Mucosa of rectum (tissue), 2 donors: ENCODE measurements at regions not wholly inside any gene's neighbourhood (a gene's known extent, or its start where the extent isn't known, plus 50 kb on each side); places are given as distances from the start of the nearest gene placed in this dataset.
A peak's percentile ranks its signal among the peaks of the same experiment; 100 is the strongest.
"Not testable (repeated sequence)": the region's sequence is repeated elsewhere in the genome, so short reads cannot be mapped to it uniquely, and the experiment has no call there.

Experiments used
- H3K27ac ChIP-seq, 2 donors: one replicate each; pipeline ENCODE4 v1.7.0; 2013; ENCODE audit warnings: inconsistent platforms in 2 of 2, low read depth in 2 of 2, low read length in 2 of 2
- H3K27me3 ChIP-seq, 2 donors: one replicate each; pipeline ENCODE4 v1.7.0; 2013; ENCODE audit warnings: low read length in 2 of 2; ENCODE audit not compliant: control insufficient read depth in 2 of 2, insufficient read depth in 2 of 2
- H3K36me3 ChIP-seq, 2 donors: one replicate each; pipeline ENCODE4 v1.7.0; 2013; ENCODE audit warnings: low read length in 2 of 2; ENCODE audit not compliant: control insufficient read depth in 2 of 2, insufficient read depth in 2 of 2
- H3K4me1 ChIP-seq, 2 donors: one replicate each; pipeline ENCODE4 v1.7.0; 2013; ENCODE audit warnings: low read length in 2 of 2, mild to moderate bottlenecking in 1 of 2; ENCODE audit not compliant: control insufficient read depth in 2 of 2, insufficient read depth in 2 of 2
- H3K4me3 ChIP-seq, 2 donors: one replicate each; pipeline ENCODE4 v1.7.0; 2013; ENCODE audit warnings: low read length in 2 of 2
- H3K9ac ChIP-seq, 2 donors: one replicate each; pipeline ENCODE4 v1.7.0; 2013; ENCODE audit warnings: low read length in 2 of 2, low read depth in 1 of 2, mild to moderate bottlenecking in 1 of 2
- H3K9me3 ChIP-seq, 2 donors: one replicate each; pipeline ENCODE4 v1.7.0; 2013; ENCODE audit warnings: low read length in 2 of 2; ENCODE audit not compliant: control insufficient read depth in 2 of 2
- donor health status: healthy.
- donor health status: Normal muscosa, but diverticular disease.

DNA sequence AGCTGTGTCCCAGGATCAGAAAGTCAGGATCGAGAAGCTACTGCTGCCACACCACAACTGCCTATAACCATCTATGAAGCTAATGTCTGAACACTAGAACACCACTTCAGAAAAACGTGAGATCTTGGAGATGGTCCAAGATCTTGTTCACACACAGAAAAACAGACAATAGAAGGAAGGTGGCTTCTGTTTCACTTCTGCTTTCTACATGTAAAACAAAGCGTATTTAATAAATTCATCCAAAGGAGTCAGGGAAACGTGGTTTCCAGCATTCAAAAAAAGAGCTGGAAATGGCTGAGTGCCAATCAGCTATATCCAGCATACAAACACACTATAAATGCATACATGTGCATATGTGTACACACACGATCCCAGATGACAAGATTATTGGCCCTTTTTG lies 70.2 kb upstream of the CCDC71L start:
- H3K4me3 ChIP-seq: no peak overlapping the region
- H3K27ac ChIP-seq: no peak overlapping the region
- no peaks in the 10 kb centered on the region for H3K9me3 ChIP-seq
- H3K36me3 ChIP-seq: no peaks in the 10 kb centered on the region
- no peaks in the 10 kb centered on the region for H3K27me3 ChIP-seq
- H3K4me1 ChIP-seq: no peaks in the 10 kb centered on the region
- H3K9ac ChIP-seq: no peak overlapping the region

DNA sequence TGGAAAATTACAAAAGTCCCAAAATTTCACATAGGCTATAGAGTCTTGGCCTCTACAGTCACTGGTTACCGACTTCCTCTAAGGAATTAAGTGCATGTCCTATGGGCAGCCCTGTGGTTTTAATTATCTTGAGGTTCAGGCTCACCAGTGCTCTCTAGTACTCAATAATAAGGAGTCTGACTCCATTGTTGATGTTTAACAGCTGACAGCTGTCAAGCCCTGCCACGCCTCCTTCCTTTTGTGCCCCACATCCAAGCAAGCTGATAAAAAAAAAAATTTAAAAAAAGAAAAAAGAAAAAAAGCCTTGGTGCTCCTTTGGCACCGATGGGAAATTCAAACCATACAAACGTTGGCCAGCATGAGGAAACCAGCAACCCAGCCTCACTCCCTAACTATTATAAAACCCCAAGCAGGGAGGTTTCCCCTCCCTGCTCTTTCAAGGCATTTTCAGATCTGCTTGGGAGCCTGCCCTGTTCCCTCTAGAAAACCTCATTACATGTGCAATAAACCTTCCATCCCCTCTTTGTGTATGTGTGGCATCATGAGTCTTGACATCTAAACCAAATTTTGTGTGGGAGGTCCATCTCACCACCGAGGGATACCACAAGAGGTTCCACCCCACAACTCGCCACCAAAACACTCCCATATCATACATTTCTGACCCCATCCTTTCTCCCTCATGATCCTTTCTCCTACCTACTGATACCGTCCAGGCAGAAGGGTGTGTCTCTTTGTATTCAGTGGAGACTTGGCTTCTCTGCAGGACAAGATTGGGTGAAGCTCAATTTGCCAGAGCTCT lies 70.9 kb upstream of the CCDC71L start:
- no peak overlapping the region for H3K27ac ChIP-seq
- no peaks in the 10 kb centered on the region for H3K9me3 ChIP-seq
- no peaks in the 10 kb centered on the region for H3K4me1 ChIP-seq
- H3K27me3 ChIP-seq: no peaks in the 10 kb centered on the region
- H3K36me3 ChIP-seq: no peaks in the 10 kb centered on the region
- H3K9ac ChIP-seq: no peak overlapping the region
- H3K4me3 ChIP-seq: no peak overlapping the region

DNA sequence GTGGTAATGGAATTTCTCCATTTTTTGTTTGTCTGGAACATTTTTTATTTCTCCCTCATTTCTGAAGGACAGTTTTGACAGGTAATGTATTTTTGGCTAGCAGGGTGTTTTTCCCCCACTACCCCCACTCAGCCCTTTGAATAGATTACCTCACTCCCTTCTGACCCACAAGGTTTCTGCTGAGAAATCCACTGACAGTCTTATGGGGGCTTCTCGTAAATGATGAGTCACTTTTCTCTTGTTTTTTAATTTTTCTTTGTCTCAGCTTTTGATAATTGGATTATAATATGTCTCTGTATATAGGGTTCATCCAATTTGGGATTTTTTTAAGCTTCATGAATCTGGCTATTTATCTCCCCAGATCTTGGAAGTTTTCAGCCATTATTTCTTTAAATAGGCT lies 74.7 kb upstream of the CCDC71L start:
- Histone ChIP-seq H3K27ac (no peak overlapping the region), H3K27me3 (no peaks in the 10 kb centered on the region), H3K9ac (no peak overlapping the region), H3K4me3 (no peak overlapping the region), H3K4me1 (no peaks in the 10 kb centered on the region), H3K9me3 (no peaks in the 10 kb centered on the region), H3K36me3 (no peaks in the 10 kb centered on the region)

DNA sequence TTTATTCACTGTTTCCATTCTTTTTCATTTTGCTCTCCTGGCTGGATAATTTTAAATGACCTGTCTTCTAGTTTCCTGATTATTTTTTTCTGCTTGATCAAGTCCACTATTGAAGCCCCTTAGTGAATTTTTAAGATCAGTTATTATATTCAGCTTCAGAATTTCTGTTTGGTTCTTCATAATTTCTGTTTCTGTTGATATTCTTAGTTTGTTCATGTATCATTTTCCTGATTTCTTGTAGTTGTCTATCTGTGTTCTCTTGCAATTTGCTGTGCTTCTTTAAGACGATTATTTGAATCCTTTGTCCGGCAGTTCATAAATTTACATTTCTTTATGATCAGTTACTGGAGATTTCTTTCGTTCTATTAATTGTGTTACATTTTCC lies 75.2 kb upstream of the CCDC71L start:
- no peak overlapping the region for H3K27ac ChIP-seq
- H3K27me3 ChIP-seq: no peaks in the 10 kb centered on the region
- H3K4me1 ChIP-seq: no peaks in the 10 kb centered on the region
- no peak overlapping the region for H3K4me3 ChIP-seq
- no peaks in the 10 kb centered on the region for H3K9me3 ChIP-seq
- no peaks in the 10 kb centered on the region for H3K36me3 ChIP-seq
- H3K9ac ChIP-seq: no peak overlapping the region

DNA sequence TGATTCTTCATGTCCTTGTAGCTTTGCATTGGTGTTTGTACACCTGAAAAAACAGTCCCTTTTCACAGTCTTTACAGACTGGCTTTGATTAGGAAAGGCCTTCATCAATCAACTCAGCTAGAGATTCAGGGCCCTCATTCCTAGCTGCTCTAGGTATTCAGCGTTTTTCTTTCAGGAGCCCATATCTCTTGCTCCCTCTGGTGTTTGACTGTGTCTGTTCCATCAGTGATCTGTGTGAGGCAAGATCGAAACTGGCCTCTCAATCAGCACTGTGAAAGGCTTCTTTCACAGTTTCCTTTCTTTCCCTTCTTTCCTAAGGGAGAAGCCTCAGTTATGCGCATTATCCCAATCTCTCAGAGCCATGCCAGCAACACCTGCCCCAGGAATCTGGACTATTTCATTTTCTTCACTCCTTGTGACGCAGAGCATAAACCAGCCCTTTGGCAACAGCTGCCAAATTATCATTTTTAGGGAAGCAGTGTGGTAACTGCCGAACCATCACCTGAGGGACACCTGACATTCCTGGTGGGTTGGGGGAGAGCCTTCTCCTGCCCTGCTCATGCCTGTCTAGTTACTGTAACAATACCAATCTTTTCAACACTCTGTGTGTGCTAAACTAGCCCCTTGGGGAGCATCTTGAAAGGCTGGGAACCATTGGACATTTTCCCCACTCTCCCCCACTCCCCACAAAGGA lies 75.7 kb upstream of the CCDC71L start:
- Histone ChIP-seq H3K36me3 (no peaks in the 10 kb centered on the region), H3K27ac (no peak overlapping the region), H3K4me3 (no peak overlapping the region)

DNA sequence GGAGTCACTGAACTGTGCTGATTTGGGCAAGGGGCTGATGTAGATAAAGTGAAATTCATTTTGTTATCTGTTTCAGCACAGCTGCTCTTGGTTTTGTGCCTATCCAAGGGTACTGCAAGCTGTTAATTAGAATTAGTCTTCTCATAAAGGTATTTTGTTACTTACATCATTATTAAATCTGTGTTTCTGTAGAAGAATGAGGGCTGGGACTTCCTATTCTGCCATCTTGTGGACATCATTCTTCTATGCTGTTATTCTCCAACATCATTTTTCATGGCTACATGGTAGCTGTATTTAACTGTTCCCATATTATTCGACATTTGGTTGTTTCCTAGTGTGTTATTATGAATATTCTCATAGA lies 76.2 kb upstream of the CCDC71L start:
- no peak overlapping the region for H3K9ac ChIP-seq
- H3K4me3 ChIP-seq: no peak overlapping the region
- no peaks in the 10 kb centered on the region for H3K4me1 ChIP-seq
- no peaks in the 10 kb centered on the region for H3K36me3 ChIP-seq
- H3K9me3 ChIP-seq: no peaks in the 10 kb centered on the region
- H3K27me3 ChIP-seq: no peaks in the 10 kb centered on the region
- H3K27ac ChIP-seq: no peak overlapping the region

More for the DNA sequence above, 75.7 kb upstream of the CCDC71L start:
- Histone ChIP-seq H3K27me3 (no peaks in the 10 kb centered on the region), H3K9ac (no peak overlapping the region), H3K9me3 (no peaks in the 10 kb centered on the region), H3K4me1 (no peaks in the 10 kb centered on the region)

DNA sequence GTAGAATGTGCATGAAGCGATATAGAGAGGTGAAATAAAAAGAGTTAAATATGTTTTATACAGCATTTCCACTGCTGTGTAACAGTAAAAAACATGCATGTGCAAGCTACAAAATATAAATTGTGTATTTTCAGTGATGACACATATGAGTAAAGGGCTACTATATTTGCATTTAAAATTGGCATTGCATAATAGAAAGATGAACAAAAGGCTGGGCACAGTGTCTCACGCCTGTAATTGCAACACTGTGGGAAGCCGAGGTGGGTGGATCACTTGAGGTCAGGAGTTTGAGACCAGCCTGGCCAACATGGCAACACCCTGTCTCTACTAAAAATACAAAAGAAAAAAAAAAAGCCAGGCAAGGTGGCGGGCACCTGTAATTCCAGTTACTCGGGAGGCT lies 79.8 kb upstream of the CCDC71L start:
- Histone ChIP-seq H3K4me3 (no peak overlapping the region), H3K9ac (no peak overlapping the region), H3K9me3 (no peaks in the 10 kb centered on the region), H3K27ac (no peak overlapping the region), H3K4me1 (no peaks in the 10 kb centered on the region), H3K27me3 (no peaks in the 10 kb centered on the region), H3K36me3 (no peaks in the 10 kb centered on the region)

DNA sequence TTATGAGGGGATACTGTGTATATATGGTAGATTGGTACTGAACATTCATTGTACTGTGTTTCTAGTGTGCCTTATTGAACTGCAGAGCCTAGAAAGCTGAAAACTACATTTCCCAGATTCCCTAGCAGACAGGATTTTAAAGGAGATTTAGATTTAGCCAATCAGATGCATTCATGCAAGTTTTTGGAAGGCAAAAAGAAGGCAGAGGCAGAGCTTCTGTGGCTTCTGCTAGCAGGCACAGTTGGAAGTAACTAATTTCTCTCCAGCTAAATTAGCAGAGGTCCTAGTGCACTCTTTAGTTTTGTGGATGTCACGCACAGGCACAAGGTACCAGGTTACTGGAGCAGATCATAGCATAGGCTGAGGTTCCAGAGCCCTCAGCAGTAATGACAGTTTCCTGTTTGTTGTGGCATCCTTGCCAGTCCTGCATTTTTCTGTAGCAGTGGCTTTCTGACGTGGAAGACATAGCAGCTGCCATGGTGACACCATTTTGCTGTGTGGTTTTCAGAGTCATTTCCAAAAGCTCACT lies 83.7 kb upstream of the CCDC71L start:
- H3K9me3 ChIP-seq: no peaks in the 10 kb centered on the region
- H3K4me1 ChIP-seq: no peaks in the 10 kb centered on the region
- no peak overlapping the region for H3K9ac ChIP-seq
- no peaks in the 10 kb centered on the region for H3K27me3 ChIP-seq
- H3K4me3 ChIP-seq: no peak overlapping the region
- H3K36me3 ChIP-seq: no peaks in the 10 kb centered on the region
- no peak overlapping the region for H3K27ac ChIP-seq

DNA sequence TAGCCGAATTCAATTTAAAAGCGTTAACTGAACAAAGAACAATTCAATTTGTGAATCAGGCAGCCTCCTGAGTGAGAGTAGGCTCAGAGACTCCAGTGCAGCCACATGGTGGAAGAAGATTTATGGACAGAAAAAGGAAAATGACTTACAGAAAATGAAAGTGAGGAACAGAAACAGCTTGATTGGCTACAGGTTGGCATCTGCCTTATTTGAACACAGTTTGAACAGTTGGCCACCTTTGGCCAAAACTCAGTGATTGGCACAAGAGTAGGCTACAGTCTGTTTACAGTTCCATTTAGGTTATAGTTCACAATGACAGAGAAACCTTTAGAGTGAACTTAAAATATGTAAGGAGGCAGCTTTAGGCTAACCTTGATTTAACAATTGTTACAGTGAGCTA lies 86.3 kb upstream of the CCDC71L start:
- peak overlapping the region in 1 of 2 donors; percentile 9 for H3K4me3 ChIP-seq
- H3K27me3 ChIP-seq, H3K36me3 ChIP-seq, H3K9me3 ChIP-seq, H3K9ac ChIP-seq, H3K4me1 ChIP-seq: not testable (repeated sequence)
- H3K27ac ChIP-seq: peak overlapping the region; percentile 33 to 40

DNA sequence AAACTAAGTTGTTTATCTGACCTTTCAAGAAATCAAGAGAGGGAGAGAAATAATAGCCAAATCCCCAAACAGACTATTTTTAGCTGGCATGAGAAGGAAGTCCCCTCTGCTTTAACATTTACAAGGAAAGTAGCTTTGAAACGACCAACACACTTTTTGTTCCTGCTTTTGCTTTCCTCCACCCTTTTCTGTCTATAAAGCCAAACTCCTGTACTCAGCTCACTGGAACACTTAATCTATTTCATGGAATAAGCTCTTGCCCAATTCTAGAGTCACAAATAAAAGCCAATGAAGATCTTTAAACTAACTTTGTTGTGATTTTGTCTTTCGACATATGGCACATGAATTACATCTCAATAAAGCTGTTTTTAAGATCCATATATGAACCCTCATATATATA lies 86.8 kb upstream of the CCDC71L start:
- Histone ChIP-seq H3K4me3 (peak overlapping the region in 1 of 2 donors; percentile 9), H3K4me1 (no peaks in the 10 kb centered on the region), H3K36me3 (no peaks in the 10 kb centered on the region), H3K27me3 (no peaks in the 10 kb centered on the region), H3K9me3 (no peaks in the 10 kb centered on the region), H3K27ac (peak overlapping the region; percentile 33 to 40), H3K9ac (no peak overlapping the region)
